Thoracic aorta (tissue), 2 donors: ENCODE measurements at regions not wholly inside any gene's neighbourhood (a gene's known extent, or its start where the extent isn't known, plus 50 kb on each side); places are given as distances from the start of the nearest gene placed in this dataset.

Source experiments
- ATAC-seq: fragments of 150-250 bp; one replicate; pipeline ENCODE4 v1.8.0; 2017; ENCODE audit warnings: low read depth; ENCODE audit not compliant: insufficient number of reproducible peaks, low FRiP score
- DNase-seq: peaks from one replicate; pipeline ENCODE4 v3.0.0-alpha.2; 2020; ENCODE audit warnings: low spot score
- H3K27ac ChIP-seq, 2 donors: fragments of 200-600 bp; sonication (generic); 1 replicate in 1 of 2; 2 replicates in 1 of 2; pipeline ENCODE4 v1.5.1; 2016; ENCODE audit warnings: mild to moderate bottlenecking in 2 of 2, moderate library complexity in 2 of 2
- H3K27me3 ChIP-seq: fragments of 200-600 bp; sonication (generic); replicated peaks from 2 replicates; pipeline ENCODE4 v1.6.0; 2016; ENCODE audit warnings: mild to moderate bottlenecking; ENCODE audit not compliant: insufficient read depth
- H3K36me3 ChIP-seq: fragments of 200-600 bp; sonication (generic); one replicate; pipeline ENCODE4 v1.5.1; 2016
- H3K4me1 ChIP-seq, 2 donors: fragments of 200-600 bp; sonication (generic); 1 replicate in 1 of 2; 2 replicates in 1 of 2; pipeline versions ENCODE4 v1.5.1 to v1.6.0; 2016; ENCODE audit warnings: low read depth in 2 of 2, mild to moderate bottlenecking in 1 of 2; ENCODE audit not compliant: control insufficient read depth in 1 of 2
- H3K4me3 ChIP-seq: fragments of 200-600 bp; sonication (generic); 2 replicates; pipeline ENCODE4 v1.5.1; 2016; ENCODE audit warnings: mild to moderate bottlenecking
- H3K9me3 ChIP-seq: fragments of 200-600 bp; sonication (generic); 2 replicates; pipeline ENCODE4 v1.5.1; 2016
- CTCF ChIP-seq: fragments of 200-600 bp; sonication (generic); IDR thresholded peaks from one replicate; pipeline ENCODE4 v1.5.1; 2019; ENCODE audit warnings: antibody characterized with exemption

- Histone ChIP-seq H3K36me3 (no peaks in the 10 kb centered on the region), H3K27me3 (no peaks in the 10 kb centered on the region), H3K27ac (peak overlapping the region; percentile 89 to 94), H3K4me1 (peaks cover 13 to 37% of the 10 kb centered on the region in 2 donors), H3K9me3 (no peaks in the 10 kb centered on the region), H3K4me3 (no peak overlapping the region)
- ATAC-seq = no peak
- TF ChIP-seq CTCF = no peak
- no peak for DNase-seq
Measured at GRCh38 chr6:12473494-12473893, 183.3 kb downstream of the EDN1 start.

GRCh38 chr6:12474167-12475140 lies 184.3 kb downstream of the EDN1 start:
- DNase-seq = no peak
- Histone ChIP-seq H3K36me3 (no peaks in the 10 kb centered on the region), H3K27ac (peak overlapping the region; percentile 89 to 94), H3K27me3 (no peaks in the 10 kb centered on the region), H3K4me1 (peaks cover 13 to 37% of the 10 kb centered on the region in 2 donors), H3K9me3 (no peaks in the 10 kb centered on the region), H3K4me3 (no peak overlapping the region)
- no peak for ATAC-seq
- TF ChIP-seq CTCF = no peak

GRCh38 chr6:12476484-12476883 lies 186.3 kb downstream of the EDN1 start:
- Histone ChIP-seq H3K4me1 (peaks cover 13 to 37% of the 10 kb centered on the region in 2 donors), H3K36me3 (no peaks in the 10 kb centered on the region), H3K9me3 (no peaks in the 10 kb centered on the region), H3K27me3 (no peaks in the 10 kb centered on the region), H3K27ac (peak overlapping the region in 1 of 2 donors; percentile 21), H3K4me3 (no peak overlapping the region)
- no peak for TF ChIP-seq CTCF
- ATAC-seq (no peak), DNase-seq (no peak)

- Histone ChIP-seq H3K4me3 (no peak overlapping the region), H3K4me1 (peaks cover 8 to 35% of the 10 kb centered on the region in 2 donors), H3K27ac (no peak overlapping the region), H3K27me3 (no peaks in the 10 kb centered on the region), H3K9me3 (no peaks in the 10 kb centered on the region), H3K36me3 (no peaks in the 10 kb centered on the region)
- ATAC-seq (no peak), DNase-seq (no peak)
- no peak for TF ChIP-seq CTCF
Measured at GRCh38 chr6:12477616-12478015, 187.5 kb downstream of the EDN1 start.

- Histone ChIP-seq H3K27ac (no peak overlapping the region), H3K4me1 (peaks cover 1 to 33% of the 10 kb centered on the region in 2 donors), H3K36me3 (no peaks in the 10 kb centered on the region), H3K27me3 (no peaks in the 10 kb centered on the region), H3K4me3 (no peak overlapping the region), H3K9me3 (no peaks in the 10 kb centered on the region)
- no peak for TF ChIP-seq CTCF
- no peak for DNase-seq
- no peak for ATAC-seq
Measured at GRCh38 chr6:12478921-12479320, 188.8 kb downstream of the EDN1 start.
